GM21423 (cell line): ENCODE measurements at regions not wholly inside any gene's neighbourhood (a gene's known extent, or its start where the extent isn't known, plus 50 kb on each side); places are given as distances from the start of the nearest gene placed in this dataset.

ENCODE experiments used
- ATAC-seq: cut with Tn5 transposase; IDR thresholded peaks from one replicate; pipeline ENCODE4 v1.9.1; 2021; ENCODE audit warnings: mild to moderate bottlenecking, moderate library complexity; ENCODE audit not compliant: unreplicated experiment

GRCh38 chr6:151753581-151753980 lies 53.9 kb upstream of the ESR1 start:
- no peak for ATAC-seq

GRCh38 chr6:151757506-151757955 lies 50.0 kb upstream of the ESR1 start:
- ATAC-seq = peak; percentile 98
